Sigmoid colon (tissue), 6 donors: ENCODE measurements at regions not wholly inside any gene's neighbourhood (a gene's known extent, or its start where the extent isn't known, plus 50 kb on each side); places are given as distances from the start of the nearest gene placed in this dataset.
A peak's percentile ranks its signal among the peaks of the same experiment; 100 is the strongest.
"Not testable (repeated sequence)": the region's sequence is repeated elsewhere in the genome, so short reads cannot be mapped to it uniquely, and the experiment has no call there.

Source experiments
- DNase-seq: peaks from one replicate; pipeline ENCODE4 v3.0.0-alpha.2; 2019
- H3K27ac ChIP-seq, 4 donors: fragments of 200-600 bp; sonication (generic); one replicate each; pipeline ENCODE4 v1.5.1; 2016 to 2019; ENCODE audit warnings: mild to moderate bottlenecking in 1 of 4
- H3K27me3 ChIP-seq, 3 donors: fragments of 200-600 bp; sonication (generic); one replicate each; pipeline ENCODE4 v1.5.1; 2019; ENCODE audit warnings: mild to moderate bottlenecking in 1 of 3
- H3K36me3 ChIP-seq, 4 donors: fragments of 200-600 bp; sonication (generic); one replicate each; pipeline ENCODE4 v1.5.1; 2016 to 2019
- H3K4me1 ChIP-seq, 4 donors: fragments of 200-600 bp; sonication (generic); one replicate each; pipeline ENCODE4 v1.5.1; 2017 to 2019
- H3K4me3 ChIP-seq, 4 donors: fragments of 200-600 bp; sonication (generic); one replicate each; pipeline ENCODE4 v1.5.1; 2017 to 2019; ENCODE audit warnings: mild to moderate bottlenecking in 2 of 4, moderate library complexity in 1 of 4
- H3K9me3 ChIP-seq, 4 donors: fragments of 200-600 bp in 3 of 4; sonication (generic) in 3 of 4; one replicate each; pipeline versions ENCODE4 v1.5.1 to v1.6.1; 2013 to 2019
- CTCF ChIP-seq, 4 experiments: fragments of 450-650 bp in 3 of 4; fragments of 200-600 bp in 1 of 4; IDR thresholded peaks; one replicate each; pipeline ENCODE4 v1.5.1; 2016 to 2019; ENCODE audit warnings: antibody characterized with exemption in 4 of 4, mild to moderate bottlenecking in 3 of 4, moderate library complexity in 2 of 4
- EP300 ChIP-seq, 4 donors: sonication (generic); formaldehyde crosslinking; IDR thresholded peaks; one replicate each; pipeline ENCODE4 v1.6.1; 2017; ENCODE audit warnings: antibody characterized with exemption in 4 of 4
- POLR2A ChIP-seq, 2 donors: fragments of 450-650 bp; IDR thresholded peaks; one replicate each; pipeline ENCODE4 v1.6.1; 2016; ENCODE audit warnings: antibody characterized with exemption in 2 of 2, mild to moderate bottlenecking in 2 of 2, moderate library complexity in 2 of 2
- POLR2AphosphoS5 ChIP-seq, 4 donors: sonication (generic); formaldehyde crosslinking; IDR thresholded peaks; one replicate each; pipeline ENCODE4 v1.6.1; 2017; ENCODE audit warnings: antibody characterized with exemption in 4 of 4
- WGBS, 2 donors: extraction: QIAGEN DNeasy Blood & Tissue Kit; methylation state at CpG; one replicate each; pipeline ENCODE4 v1.1.7; 2013; 5-methylcytosine and 5-hydroxymethylcytosine counted together
- intact Hi-C: fragments of 100-400 bp; cut with DNase I; formaldehyde crosslinking; loops from one replicate; pipeline ENCODE4 v1.15.1; 2023
- donor health status: healthy with polysubstance abuse.
- donor health status: healthy.

- TF ChIP-seq POLR2AphosphoS5 (IDR thresholded peaks at IDR 0.05) = no peak
- no peak for TF ChIP-seq EP300 (IDR thresholded peaks at IDR 0.05)
- no peak for TF ChIP-seq CTCF (IDR thresholded peaks at IDR 0.05)
- no peak for TF ChIP-seq POLR2A (IDR thresholded peaks at IDR 0.05)
- Histone ChIP-seq H3K36me3 (no peaks in the 10 kb centered on the region), H3K27ac (peak overlapping the region in 2 of 4 donors; percentile 12 to 56), H3K4me3 (no peak overlapping the region), H3K27me3 (no peaks in the 10 kb centered on the region), H3K4me1 (peaks cover 0 to 50% (median 41%) of the 10 kb centered on the region in 4 donors), H3K9me3 (no peaks in the 10 kb centered on the region)
- intact Hi-C loops = no loop called here
- 77 to 78% methylated on average over 26 of the region's 26 CpGs for WGBS, 2 donors
- DNase-seq = peak; percentile 77
These were observed 115.9 kb upstream of the CIBAR2 start for GRCh38 chr16:85227946-85228862.

GRCh38 chr16:85228970-85229430, 116.7 kb upstream of the CIBAR2 start:
- Histone ChIP-seq H3K9me3 (no peaks in the 10 kb centered on the region), H3K4me3 (no peak overlapping the region), H3K27me3 (no peaks in the 10 kb centered on the region), H3K27ac (peak overlapping the region in 2 of 4 donors; percentile 13 to 56), H3K4me1 (peaks cover 0 to 58% (median 44%) of the 10 kb centered on the region in 4 donors), H3K36me3 (no peaks in the 10 kb centered on the region)
- WGBS, 2 donors = 86 to 89% methylated on average over 24 of the region's 24 CpGs
- intact Hi-C loops = no loop called here
- TF ChIP-seq POLR2A (IDR thresholded peaks at IDR 0.05) (no peak), EP300 (IDR thresholded peaks at IDR 0.05) (no peak), CTCF (IDR thresholded peaks at IDR 0.05) (no peak)
- peak; percentile 66 for DNase-seq

DNA sequence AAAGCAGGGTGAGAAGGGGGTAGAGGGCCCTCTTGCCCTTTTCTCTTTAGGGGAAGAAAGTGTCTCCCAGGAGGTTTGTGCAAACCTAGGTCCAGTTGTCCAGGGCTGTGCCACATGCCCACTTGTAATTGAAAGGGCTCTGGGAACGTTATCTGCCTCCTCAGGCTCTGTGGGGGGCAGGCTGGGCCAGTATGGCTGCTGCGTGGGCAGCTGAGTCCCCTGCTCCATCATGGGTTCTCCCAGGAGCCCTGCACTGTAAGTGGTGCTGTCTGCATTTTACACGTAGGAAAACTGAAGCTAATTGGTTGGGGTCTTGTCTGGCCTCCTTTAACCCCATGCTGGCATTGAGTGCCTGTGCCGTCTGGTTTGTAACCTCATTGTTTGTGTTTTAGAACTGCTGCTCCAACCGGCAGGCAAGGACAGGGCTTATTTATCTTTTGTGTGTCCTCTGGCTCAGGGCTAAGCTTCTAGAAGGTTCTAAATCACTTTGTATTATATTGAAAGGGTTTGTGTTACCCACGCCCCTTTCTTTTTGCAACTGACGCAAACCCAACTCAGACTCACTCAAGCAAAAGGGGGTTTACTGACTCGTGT, 117.7 kb upstream of the CIBAR2 start:
- no peaks in the 10 kb centered on the region for H3K9me3 ChIP-seq
- WGBS, 2 donors = 60 to 64% methylated on average over 8 of the region's 8 CpGs
- no peaks in the 10 kb centered on the region for H3K36me3 ChIP-seq
- peak overlapping the region in 3 of 4 donors; percentile 13 to 52 (median 22) for H3K27ac ChIP-seq
- H3K4me3 ChIP-seq = no peak overlapping the region
- TF ChIP-seq POLR2AphosphoS5 (IDR thresholded peaks at IDR 0.05) (no peak), CTCF (IDR thresholded peaks at IDR 0.05) (no peak), EP300 (IDR thresholded peaks at IDR 0.05) (no peak), POLR2A (IDR thresholded peaks at IDR 0.05) (no peak)
- H3K4me1 ChIP-seq = peaks cover 0 to 68% (median 54%) of the 10 kb centered on the region in 4 donors
- intact Hi-C loops = no loop called here
- no peak for DNase-seq
- H3K27me3 ChIP-seq = no peaks in the 10 kb centered on the region

- peak overlapping the region in 2 of 4 donors; percentile 10 to 13 for H3K27ac ChIP-seq
- H3K36me3 ChIP-seq, H3K4me3 ChIP-seq, H3K9me3 ChIP-seq, H3K27me3 ChIP-seq, DNase-seq, intact Hi-C loops: not testable (repeated sequence)
- WGBS, 2 donors = 88 to 96% methylated on average over 6 of the region's 6 CpGs
- H3K4me1 ChIP-seq = peaks cover 0 to 77% (median 63%) of the 10 kb centered on the region in 4 donors
These were observed 118.6 kb upstream of the CIBAR2 start for GRCh38 chr16:85230764-85231383.

DNA sequence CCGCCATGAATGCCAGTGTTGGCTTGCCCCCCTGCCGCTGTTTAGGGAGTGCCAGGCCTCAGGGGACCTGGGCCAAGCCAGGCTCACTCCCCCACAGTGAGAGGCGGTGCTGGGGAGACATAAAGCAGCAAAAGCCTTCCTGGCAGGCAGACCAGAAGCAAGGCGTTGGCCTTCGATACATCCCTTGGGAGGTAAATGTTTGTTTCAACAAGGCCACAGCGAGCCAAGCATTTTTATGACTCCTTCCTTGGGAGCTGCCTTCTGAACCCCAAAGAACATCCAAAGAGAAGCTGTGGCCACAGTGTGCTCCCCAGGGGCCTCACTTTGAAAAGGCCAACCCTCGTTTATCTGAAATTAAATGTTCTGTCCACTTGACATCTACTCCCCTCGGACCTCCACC, 119.7 kb upstream of the CIBAR2 start:
- 38 to 54% methylated on average over 8 of the region's 8 CpGs for WGBS, 2 donors
- H3K27ac ChIP-seq = peak overlapping the region in 3 of 4 donors; percentile 58 to 69 (median 58)
- intact Hi-C loops = no loop called here
- H3K27me3 ChIP-seq = no peaks in the 10 kb centered on the region
- no peaks in the 10 kb centered on the region for H3K36me3 ChIP-seq
- no peaks in the 10 kb centered on the region for H3K9me3 ChIP-seq
- no peak overlapping the region for H3K4me3 ChIP-seq
- H3K4me1 ChIP-seq = peaks cover 0 to 88% (median 73%) of the 10 kb centered on the region in 4 donors
- DNase-seq = no peak
- TF ChIP-seq POLR2AphosphoS5 (IDR thresholded peaks at IDR 0.05) (peak in 2 of 4 donors; percentile 32 to 50), CTCF (IDR thresholded peaks at IDR 0.05) (no peak)
